Choroid plexus epithelial cell (primary cell): ENCODE measurements at regions not wholly inside any gene's neighbourhood (a gene's known extent, or its start where the extent isn't known, plus 50 kb on each side); places are given as distances from the start of the nearest gene placed in this dataset.
"Not testable (repeated sequence)": the region's sequence is repeated elsewhere in the genome, so short reads cannot be mapped to it uniquely, and the experiment has no call there.

Source experiments
- DNase-seq: peaks from one replicate; pipeline ENCODE4 v3.0.0-alpha.2; 2010; ENCODE audit warnings: low read depth
- H3K4me3 ChIP-seq: 2 replicates; pipeline ENCODE4 v1.5.1; 2011; ENCODE audit warnings: low read depth, mild to moderate bottlenecking, control low read depth, low read length, moderate library complexity
- TF ChIP-seq, protein P1 (sequence below): conservative IDR thresholded peaks from 2 replicates; pipeline ENCODE4 v1.5.1; 2011; ENCODE audit warnings: low read depth, mild to moderate bottlenecking, control low read depth, inconsistent platforms, low read length, moderate library complexity

DNA sequence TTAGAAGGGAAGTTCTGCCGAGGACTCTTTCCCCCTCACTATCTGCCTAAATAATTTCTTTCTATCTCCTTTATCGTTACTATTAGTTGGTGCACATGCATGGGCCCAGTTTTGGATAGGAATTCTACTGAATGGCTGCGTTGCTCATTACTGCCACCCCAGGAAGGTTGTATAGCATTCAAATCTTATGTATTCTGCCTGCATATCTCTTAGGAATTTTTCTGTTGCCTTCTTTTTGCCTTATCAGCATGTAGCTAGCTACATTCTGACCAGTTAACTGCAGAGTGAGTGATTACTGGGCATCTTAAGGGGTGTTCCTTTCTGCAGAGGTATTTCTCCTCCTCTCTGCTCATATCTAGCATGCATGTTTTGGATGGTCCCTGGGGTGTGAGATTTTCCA lies 239.6 kb downstream of the TDRD15 start:
- TF ChIP-seq, protein P1, sequence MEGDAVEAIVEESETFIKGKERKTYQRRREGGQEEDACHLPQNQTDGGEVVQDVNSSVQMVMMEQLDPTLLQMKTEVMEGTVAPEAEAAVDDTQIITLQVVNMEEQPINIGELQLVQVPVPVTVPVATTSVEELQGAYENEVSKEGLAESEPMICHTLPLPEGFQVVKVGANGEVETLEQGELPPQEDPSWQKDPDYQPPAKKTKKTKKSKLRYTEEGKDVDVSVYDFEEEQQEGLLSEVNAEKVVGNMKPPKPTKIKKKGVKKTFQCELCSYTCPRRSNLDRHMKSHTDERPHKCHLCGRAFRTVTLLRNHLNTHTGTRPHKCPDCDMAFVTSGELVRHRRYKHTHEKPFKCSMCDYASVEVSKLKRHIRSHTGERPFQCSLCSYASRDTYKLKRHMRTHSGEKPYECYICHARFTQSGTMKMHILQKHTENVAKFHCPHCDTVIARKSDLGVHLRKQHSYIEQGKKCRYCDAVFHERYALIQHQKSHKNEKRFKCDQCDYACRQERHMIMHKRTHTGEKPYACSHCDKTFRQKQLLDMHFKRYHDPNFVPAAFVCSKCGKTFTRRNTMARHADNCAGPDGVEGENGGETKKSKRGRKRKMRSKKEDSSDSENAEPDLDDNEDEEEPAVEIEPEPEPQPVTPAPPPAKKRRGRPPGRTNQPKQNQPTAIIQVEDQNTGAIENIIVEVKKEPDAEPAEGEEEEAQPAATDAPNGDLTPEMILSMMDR, result no peak
- no peak for DNase-seq
- H3K4me3 ChIP-seq, result no peak overlapping the region

DNA sequence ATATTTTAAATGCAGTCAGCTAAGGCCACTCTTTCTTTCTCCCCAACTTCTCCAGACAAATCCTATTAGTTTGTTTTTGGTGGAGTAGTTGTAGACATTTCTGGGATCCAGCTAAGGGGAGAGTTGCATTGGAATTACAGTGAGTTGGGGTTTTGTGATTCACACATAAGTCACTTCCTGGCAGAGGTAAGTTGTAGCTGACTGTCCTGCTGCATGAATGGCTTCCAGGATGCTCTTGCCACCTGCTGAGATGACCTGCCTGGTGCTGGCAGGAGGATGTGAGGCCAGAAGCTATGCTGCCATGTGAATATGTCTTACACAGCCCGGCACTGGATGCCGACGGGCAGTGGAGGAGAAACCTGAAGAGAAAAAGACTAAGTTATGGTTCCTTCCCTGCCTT lies 243.7 kb downstream of the TDRD15 start:
- peak; percentile 16 for DNase-seq
- TF ChIP-seq, protein P1, result no peak
- no peak overlapping the region for H3K4me3 ChIP-seq

DNA sequence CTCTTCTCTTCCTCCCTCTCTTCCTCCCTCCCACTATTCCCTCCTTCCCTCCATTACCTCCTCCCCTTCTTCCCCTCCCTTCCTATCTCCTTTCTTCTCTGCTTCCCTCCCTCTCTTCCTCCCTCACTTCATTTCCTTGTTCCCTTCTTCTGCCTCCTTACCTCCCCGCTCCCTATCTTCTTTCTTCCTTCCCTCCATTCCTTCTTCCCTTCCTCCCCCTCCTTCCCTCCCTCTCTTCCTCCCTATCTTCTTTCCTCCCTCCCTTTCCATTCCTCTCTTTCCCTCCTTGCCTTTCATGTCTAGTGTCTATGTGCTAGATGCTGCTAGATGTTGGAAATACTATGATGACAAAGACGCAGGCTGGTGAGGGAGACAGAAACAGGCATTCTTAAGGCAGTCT lies 246.0 kb downstream of the TDRD15 start:
- TF ChIP-seq, protein P1, result no peak

DNA sequence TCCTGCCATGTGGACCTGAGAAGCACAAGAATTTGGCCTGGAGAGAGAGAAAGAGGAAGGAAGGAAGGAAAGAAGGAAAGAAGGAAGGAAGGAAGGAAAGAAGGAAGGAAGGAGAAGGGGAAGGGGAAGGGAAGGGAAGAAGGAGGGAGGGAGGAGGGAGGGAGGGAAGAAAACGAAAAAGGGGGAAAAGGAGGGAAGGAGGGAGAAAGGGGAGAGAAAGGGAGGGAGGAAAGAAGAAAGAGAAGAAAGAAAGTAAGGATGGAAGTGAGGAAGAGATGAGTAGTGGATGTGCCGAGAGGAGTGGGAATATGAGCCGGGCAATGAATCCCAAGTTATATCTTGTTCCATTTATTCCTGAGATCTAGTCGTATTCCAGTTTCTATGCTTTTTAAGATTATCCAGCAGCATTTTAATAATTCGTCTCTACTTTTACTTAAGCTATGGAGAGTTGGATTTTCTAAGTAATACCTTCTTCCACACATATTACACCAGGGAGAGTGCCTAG lies 247.8 kb downstream of the TDRD15 start:
- no peak for DNase-seq
- no peak overlapping the region for H3K4me3 ChIP-seq
- TF ChIP-seq, protein P1, result no peak

More for the DNA sequence above, 246.0 kb downstream of the TDRD15 start:
- no peak for DNase-seq
- H3K4me3 ChIP-seq, result no peak overlapping the region

DNA sequence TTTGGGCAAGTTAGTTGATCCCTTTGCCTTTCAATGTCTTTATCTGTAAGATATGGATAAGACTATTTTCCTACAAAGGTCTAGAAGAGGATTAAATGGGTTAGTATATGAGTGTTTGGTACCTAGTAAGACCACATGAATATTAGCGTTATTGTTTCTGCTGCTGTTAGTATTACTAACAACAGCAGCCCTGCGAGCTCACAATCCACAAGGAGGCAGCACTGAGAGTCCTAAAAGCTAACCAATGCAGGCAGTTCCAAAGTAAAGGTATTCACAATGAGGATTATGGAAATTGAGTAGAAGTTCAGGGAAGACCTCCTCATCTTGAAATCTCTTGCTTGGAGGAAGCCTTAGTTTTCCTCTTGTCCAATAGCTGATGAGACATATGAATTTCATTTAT lies 248.9 kb downstream of the TDRD15 start:
- DNase-seq, result peak; percentile 57
- no peak overlapping the region for H3K4me3 ChIP-seq
- TF ChIP-seq, protein P1, result peak; percentile 66

DNA sequence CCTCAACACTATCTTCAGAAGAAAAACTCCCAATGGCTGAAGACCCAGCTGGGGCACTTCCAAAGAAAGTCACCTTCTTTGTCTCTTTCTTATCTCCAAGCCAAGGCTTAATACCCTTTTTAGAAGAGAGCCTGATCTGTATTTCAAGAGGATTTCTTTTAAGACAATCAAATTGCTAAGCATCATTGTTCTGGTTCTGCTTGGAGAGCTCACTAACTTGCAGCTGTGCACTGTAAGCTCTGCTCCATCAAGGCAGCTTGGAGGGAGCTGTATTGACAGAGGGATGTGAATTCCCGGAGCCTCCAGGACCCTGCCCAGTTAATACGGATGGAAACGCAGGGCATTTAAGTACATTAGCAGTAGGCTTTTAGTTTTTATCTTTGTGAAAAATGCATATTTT lies 253.1 kb downstream of the TDRD15 start:
- TF ChIP-seq, protein P1, result no peak
- H3K4me3 ChIP-seq, result no peak overlapping the region
- DNase-seq, result no peak

DNA sequence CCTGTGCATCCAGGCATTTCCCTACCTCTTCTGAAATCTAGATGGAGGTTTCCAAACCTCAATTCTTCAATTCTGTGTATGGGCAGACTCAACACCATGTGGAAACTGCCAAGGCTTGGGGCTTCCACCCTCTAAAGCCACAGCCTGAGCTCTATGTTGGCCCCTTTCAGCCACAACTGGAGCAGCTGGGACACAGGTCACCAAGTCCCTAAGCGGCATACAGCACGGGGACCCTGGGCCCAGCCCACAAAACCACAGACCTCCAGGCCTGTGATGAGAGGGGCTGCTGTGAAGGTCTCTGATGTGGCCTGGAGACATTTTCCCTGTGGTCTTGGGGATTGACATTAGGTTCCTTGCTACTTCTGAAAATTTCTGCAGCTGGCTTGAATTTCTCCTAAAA lies 255.4 kb downstream of the TDRD15 start:
- TF ChIP-seq, protein P1, result no peak
- H3K4me3 ChIP-seq, result no peak overlapping the region
- DNase-seq, result no peak

DNA sequence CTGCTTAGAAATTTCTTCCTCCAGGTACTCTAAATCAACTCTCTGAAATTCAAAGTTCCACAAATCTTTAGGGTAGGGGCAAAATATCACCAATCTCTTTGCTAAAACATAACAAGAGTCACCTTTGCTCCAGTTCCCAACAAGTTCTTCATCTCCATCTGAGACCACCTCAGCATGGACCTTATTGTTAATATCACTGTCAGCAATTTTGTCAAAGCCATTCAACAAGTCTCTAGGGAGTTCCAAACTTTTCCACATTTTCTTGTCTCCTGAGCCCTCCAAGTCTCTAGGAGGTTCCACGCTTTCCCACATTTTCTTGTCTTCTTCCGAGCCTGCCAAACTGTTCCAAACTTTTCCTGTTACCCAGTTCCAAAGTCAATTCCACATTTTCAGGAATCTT lies 255.9 kb downstream of the TDRD15 start:
- H3K4me3 ChIP-seq, result not testable (repeated sequence)

More for the DNA sequence above, 255.9 kb downstream of the TDRD15 start:
- DNase-seq, result not testable (repeated sequence)
